OCI-LY3 (cell line): ENCODE measurements at regions not wholly inside any gene's neighbourhood (a gene's known extent, or its start where the extent isn't known, plus 50 kb on each side); places are given as distances from the start of the nearest gene placed in this dataset.

Experiments used
- H2AFZ ChIP-seq: fragments of 200-600, 300-600 bp; shearing (Covaris generic); 2 replicates; pipeline ENCODE4 v1.6.0; 2014; ENCODE audit warnings: antibody characterized with exemption, low read depth, low read length
- H3K27ac ChIP-seq: fragments of 200-600, 300-600 bp; sonication (generic); 2 replicates; pipeline ENCODE4 v1.5.1; 2014; ENCODE audit warnings: mild to moderate bottlenecking, low read length, moderate library complexity, mixed read lengths
- H3K27me3 ChIP-seq: fragments of 200-600, 300-600 bp; sonication (generic); 2 replicates; pipeline ENCODE4 v1.6.1; 2014; ENCODE audit warnings: low read depth, low read length, mixed read lengths
- H3K36me3 ChIP-seq: fragments of 200-600, 300-600 bp; sonication (generic); replicated peaks from 2 replicates; pipeline ENCODE3; 2014; ENCODE audit warnings: low read depth, low read length, mixed read lengths
- H3K4me1 ChIP-seq: fragments of 300-600, 200-600 bp; sonication (generic); 2 replicates; pipeline ENCODE4 v1.6.1; 2014; ENCODE audit warnings: low read length, mixed read lengths
- H3K4me2 ChIP-seq: fragments of 200-600, 300-600 bp; sonication (generic); 2 replicates; pipeline ENCODE4 v1.6.1; 2014; ENCODE audit warnings: low read length, mixed read lengths
- H3K4me3 ChIP-seq: fragments of 300-600, 200-600 bp; sonication (generic); 2 replicates; pipeline ENCODE4 v1.5.1; 2014; ENCODE audit warnings: antibody characterized with exemption, mild to moderate bottlenecking, low read length, moderate library complexity
- H3K79me2 ChIP-seq: fragments of 300-600, 200-600 bp; shearing (Covaris generic); 2 replicates; pipeline ENCODE4 v1.6.1; 2014; ENCODE audit warnings: mild to moderate bottlenecking, low read length, mixed read lengths
- H3K9ac ChIP-seq: fragments of 300-600, 200-600 bp; shearing (Covaris generic); 2 replicates; pipeline ENCODE4 v1.6.0; 2014; ENCODE audit warnings: mild to moderate bottlenecking, low read length, moderate library complexity
- H3K9me3 ChIP-seq: fragments of 200-600, 300-600 bp; shearing (Covaris generic); 2 replicates; pipeline ENCODE4 v1.6.1; 2014; ENCODE audit warnings: low read length, mixed read lengths; ENCODE audit not compliant: insufficient read depth
- H4K20me1 ChIP-seq: fragments of 200-600, 300-600 bp; sonication (generic); 2 replicates; pipeline ENCODE4 v1.6.1; 2016; ENCODE audit warnings: low read length, mixed read lengths; ENCODE audit not compliant: insufficient read depth
- CTCF ChIP-seq: fragments of 200-600, 300-600 bp; sonication (generic); IDR thresholded peaks from 2 replicates; pipeline ENCODE4 v1.5.1; 2014; ENCODE audit warnings: antibody characterized with exemption, low read length, low read depth
- EZH2phosphoT487 ChIP-seq: fragments of 200-600 bp; shearing (Covaris generic); IDR thresholded peaks from 2 replicates; pipeline ENCODE4 v1.6.1; 2018; ENCODE audit warnings: antibody characterized with exemption, mixed run types, low read depth

GRCh38 chr1:238537641-238538040, 646.9 kb upstream of the ZP4 start:
- Histone ChIP-seq H3K9ac (no peak overlapping the region), H3K27ac (no peak overlapping the region), H3K79me2 (no peaks in the 10 kb centered on the region), H3K4me2 (no peak overlapping the region), H3K27me3 (no peaks in the 10 kb centered on the region), H3K4me1 (no peaks in the 10 kb centered on the region), H4K20me1 (no peaks in the 10 kb centered on the region), H3K4me3 (no peak overlapping the region), H2AFZ (no peak overlapping the region), H3K36me3 (no peaks in the 10 kb centered on the region), H3K9me3 (no peaks in the 10 kb centered on the region)
- TF ChIP-seq EZH2phosphoT487: no peak
- no peak for TF ChIP-seq CTCF

- Histone ChIP-seq H3K36me3 (no peaks in the 10 kb centered on the region), H3K27me3 (no peaks in the 10 kb centered on the region), H3K27ac (no peak overlapping the region), H3K4me1 (no peaks in the 10 kb centered on the region), H3K4me2 (no peak overlapping the region), H4K20me1 (no peaks in the 10 kb centered on the region), H3K9ac (no peak overlapping the region), H2AFZ (no peak overlapping the region), H3K4me3 (no peak overlapping the region), H3K9me3 (no peaks in the 10 kb centered on the region), H3K79me2 (no peaks in the 10 kb centered on the region)
- TF ChIP-seq EZH2phosphoT487 (no peak), CTCF (no peak)
Observed at GRCh38 chr1:238530209-238530851, 639.6 kb upstream of the ZP4 start.

- H3K79me2 ChIP-seq: no peaks in the 10 kb centered on the region
- no peak overlapping the region for H3K27ac ChIP-seq
- H3K4me3 ChIP-seq: no peak overlapping the region
Observed at GRCh38 chr1:238517711-238518110, 627.0 kb upstream of the ZP4 start.

GRCh38 chr1:238501290-238501689, 610.6 kb upstream of the ZP4 start:
- no peak overlapping the region for H3K4me3 ChIP-seq

More at GRCh38 chr1:238517711-238518110, 627.0 kb upstream of the ZP4 start:
- Histone ChIP-seq H3K4me2 (no peak overlapping the region), H3K27me3 (no peaks in the 10 kb centered on the region), H3K4me1 (no peaks in the 10 kb centered on the region), H3K9ac (no peak overlapping the region), H2AFZ (no peak overlapping the region), H3K9me3 (peaks cover 11% of the 10 kb centered on the region; the same call in 1 of the 2 replicates), H4K20me1 (no peaks in the 10 kb centered on the region), H3K36me3 (peaks cover 2% of the 10 kb centered on the region)
- no peak for TF ChIP-seq EZH2phosphoT487
- no peak for TF ChIP-seq CTCF

More at GRCh38 chr1:238501290-238501689, 610.6 kb upstream of the ZP4 start:
- no peaks in the 10 kb centered on the region for H3K27me3 ChIP-seq
- no peak overlapping the region for H3K4me2 ChIP-seq
- TF ChIP-seq CTCF (no peak), EZH2phosphoT487 (no peak)
- peaks cover 5% of the 10 kb centered on the region for H3K36me3 ChIP-seq
- 0 out of 2 replicates have a peak, but pooled peaks cover 5% of the 10 kb centered on the region for H3K9me3 ChIP-seq
- H4K20me1 ChIP-seq: no peaks in the 10 kb centered on the region
- no peak overlapping the region for H3K9ac ChIP-seq
- H2AFZ ChIP-seq: no peak overlapping the region
- H3K27ac ChIP-seq: no peak overlapping the region
- H3K79me2 ChIP-seq: no peaks in the 10 kb centered on the region
- peaks cover 13% of the 10 kb centered on the region for H3K4me1 ChIP-seq
